Keratinocyte (primary cell): ENCODE measurements at regions not wholly inside any gene's neighbourhood (a gene's known extent, or its start where the extent isn't known, plus 50 kb on each side); places are given as distances from the start of the nearest gene placed in this dataset.

ENCODE experiments used
- DNase-seq: peaks from one replicate; pipeline ENCODE4 v3.0.0-alpha.2; 2011; ENCODE audit warnings: low read depth, missing footprints, low spot score
- FAIRE-seq: peaks from 2 replicates; lab custom pipeline; 2011; peaks lifted over from hg19 to GRCh38; lab: Jason Lieb, UNC
- H2AFZ ChIP-seq: 2 replicates; pipeline ENCODE4 v1.6.0; 2012; ENCODE audit warnings: low read length, control low read depth, inconsistent platforms; ENCODE audit not compliant: control insufficient read depth
- H3K27ac ChIP-seq: 2 replicates; pipeline ENCODE4 v1.5.1; 2011; ENCODE audit warnings: low read length; ENCODE audit not compliant: control insufficient read depth, insufficient read depth
- H3K27me3 ChIP-seq: 3 replicates; pipeline ENCODE4 v1.6.0; 2011; ENCODE audit warnings: low read length; ENCODE audit not compliant: control insufficient read depth, insufficient read depth; ENCODE audit errors: extremely low read depth
- H3K36me3 ChIP-seq, 2 experiments: 2 replicates in 1 of 2; 3 replicates in 1 of 2; pipeline ENCODE4 v1.5.1; 2011; ENCODE audit warnings: low read length in 2 of 2, mild to moderate bottlenecking in 1 of 2; ENCODE audit not compliant: control insufficient read depth in 2 of 2, insufficient read depth in 2 of 2; ENCODE audit errors: extremely low read depth in 1 of 2
- H3K4me1 ChIP-seq: 3 replicates; pipeline ENCODE4 v1.5.1; 2011; ENCODE audit warnings: low read length; ENCODE audit not compliant: control insufficient read depth, insufficient read depth; ENCODE audit errors: extremely low read depth
- H3K4me2 ChIP-seq: 3 replicates; pipeline ENCODE4 v1.6.0; 2011; ENCODE audit warnings: low read depth, low read length; ENCODE audit not compliant: control insufficient read depth, insufficient read depth; ENCODE audit errors: extremely low read depth
- H3K4me3 ChIP-seq, 3 experiments: fragments of 200-600 bp in 1 of 3; sonication (generic) in 1 of 3; 2 replicates in 2 of 3; 3 replicates in 1 of 3; pipeline ENCODE4 v1.5.1; 2011 to 2016; ENCODE audit warnings: low read length in 3 of 3, mild to moderate bottlenecking in 3 of 3, control low read depth in 2 of 3, inconsistent platforms in 1 of 3, low read depth in 1 of 3, mixed read lengths in 1 of 3, mixed run types in 1 of 3, moderate library complexity in 1 of 3; ENCODE audit not compliant: control insufficient read depth in 2 of 3, insufficient read depth in 2 of 3; ENCODE audit errors: extremely low read depth in 1 of 3
- H3K79me2 ChIP-seq: 2 replicates; pipeline ENCODE4 v1.6.0; 2012; ENCODE audit warnings: low read length; ENCODE audit not compliant: control insufficient read depth, insufficient read depth
- H3K9ac ChIP-seq: 3 replicates; pipeline ENCODE4 v1.6.0; 2011; ENCODE audit warnings: low read length; ENCODE audit not compliant: control insufficient read depth, insufficient read depth; ENCODE audit errors: extremely low read depth
- H3K9me1 ChIP-seq: 3 replicates; pipeline ENCODE4 v1.6.0; 2011; ENCODE audit warnings: low read length; ENCODE audit not compliant: control insufficient read depth, insufficient read depth; ENCODE audit errors: extremely low read depth
- H3K9me3 ChIP-seq: 2 replicates; pipeline ENCODE4 v1.5.1; 2012; ENCODE audit warnings: low read depth, low read length; ENCODE audit not compliant: control insufficient read depth
- H4K20me1 ChIP-seq: 3 replicates; pipeline ENCODE4 v1.6.0; 2011; ENCODE audit warnings: low read length; ENCODE audit not compliant: control insufficient read depth, insufficient read depth; ENCODE audit errors: extremely low read depth
- EZH2 ChIP-seq: IDR thresholded peaks from one replicate; pipeline ENCODE4 v1.6.1; 2012; ENCODE audit warnings: inconsistent platforms, mild to moderate bottlenecking, low read length, moderate library complexity
- dilution Hi-C: fragments of 300-500 bp; cut with MboI; formaldehyde crosslinking; loops from one replicate; pipeline ENCODE4 v1.7.0; 2020; ENCODE audit warnings: low sequenced_read_pairs; ENCODE audit not compliant: extremely low pct_ligation_motif_present
- TF ChIP-seq, protein P1 (sequence below), 3 experiments: IDR thresholded peaks in 1 of 3; conservative IDR thresholded peaks in 1 of 3; optimal IDR thresholded peaks in 1 of 3; 2 replicates in 2 of 3; 3 replicates in 1 of 3; pipeline versions ENCODE3 to v1.5.1; 2011; ENCODE audit warnings: low read length in 3 of 3, mild to moderate bottlenecking in 3 of 3, moderate library complexity in 2 of 3, control low read depth in 1 of 3, inconsistent platforms in 1 of 3; ENCODE audit not compliant: insufficient read depth in 2 of 3; ENCODE audit errors: extremely low read depth in 1 of 3

DNA sequence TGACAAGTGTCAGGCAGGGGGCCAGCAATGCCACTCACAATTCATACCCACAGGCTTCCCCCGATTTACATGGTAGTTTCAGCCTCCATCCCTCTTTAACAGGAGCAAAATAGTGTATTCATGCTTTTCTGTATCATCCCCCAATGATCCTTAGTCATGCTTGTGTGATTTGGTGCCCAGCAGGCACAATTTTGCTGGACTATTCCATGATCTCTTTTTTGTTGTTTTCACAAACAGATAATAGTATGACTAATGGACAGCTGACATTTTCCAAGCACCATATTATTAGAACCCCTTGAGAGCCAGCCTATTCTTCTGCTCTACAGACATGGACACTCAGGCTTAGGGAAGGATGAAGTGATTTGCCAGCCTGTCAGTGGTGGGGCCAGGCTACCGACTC is 128.2 kb upstream of the RIPOR2 start:
- Histone ChIP-seq H3K27me3 (no peaks in the 10 kb centered on the region), H3K9me1 (no peaks in the 10 kb centered on the region), H2AFZ (no peak overlapping the region), H3K9me3 (no peaks in the 10 kb centered on the region), H3K79me2 (no peaks in the 10 kb centered on the region), H3K4me1 (no peaks in the 10 kb centered on the region), H3K36me3 (no peaks in the 10 kb centered on the region), H3K9ac (no peak overlapping the region), H3K4me2 (no peak overlapping the region), H4K20me1 (no peaks in the 10 kb centered on the region), H3K4me3 (no peak overlapping the region), H3K27ac (no peak overlapping the region)
- TF ChIP-seq, protein P1, sequence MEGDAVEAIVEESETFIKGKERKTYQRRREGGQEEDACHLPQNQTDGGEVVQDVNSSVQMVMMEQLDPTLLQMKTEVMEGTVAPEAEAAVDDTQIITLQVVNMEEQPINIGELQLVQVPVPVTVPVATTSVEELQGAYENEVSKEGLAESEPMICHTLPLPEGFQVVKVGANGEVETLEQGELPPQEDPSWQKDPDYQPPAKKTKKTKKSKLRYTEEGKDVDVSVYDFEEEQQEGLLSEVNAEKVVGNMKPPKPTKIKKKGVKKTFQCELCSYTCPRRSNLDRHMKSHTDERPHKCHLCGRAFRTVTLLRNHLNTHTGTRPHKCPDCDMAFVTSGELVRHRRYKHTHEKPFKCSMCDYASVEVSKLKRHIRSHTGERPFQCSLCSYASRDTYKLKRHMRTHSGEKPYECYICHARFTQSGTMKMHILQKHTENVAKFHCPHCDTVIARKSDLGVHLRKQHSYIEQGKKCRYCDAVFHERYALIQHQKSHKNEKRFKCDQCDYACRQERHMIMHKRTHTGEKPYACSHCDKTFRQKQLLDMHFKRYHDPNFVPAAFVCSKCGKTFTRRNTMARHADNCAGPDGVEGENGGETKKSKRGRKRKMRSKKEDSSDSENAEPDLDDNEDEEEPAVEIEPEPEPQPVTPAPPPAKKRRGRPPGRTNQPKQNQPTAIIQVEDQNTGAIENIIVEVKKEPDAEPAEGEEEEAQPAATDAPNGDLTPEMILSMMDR (optimal IDR thresholded peaks at IDR 0.05 in 1 of 3, IDR thresholded peaks at IDR 0.05 in 1 of 3, conservative IDR thresholded peaks at IDR 0.05 in 1 of 3; ENCODE audit: extremely low read depth in 1 of 3, insufficient read depth in 2 of 3, low read length in 3 of 3): no peak
- no peak for TF ChIP-seq EZH2
- no peak for DNase-seq
- dilution Hi-C loops: no loop called here
- FAIRE-seq: no peak

DNA sequence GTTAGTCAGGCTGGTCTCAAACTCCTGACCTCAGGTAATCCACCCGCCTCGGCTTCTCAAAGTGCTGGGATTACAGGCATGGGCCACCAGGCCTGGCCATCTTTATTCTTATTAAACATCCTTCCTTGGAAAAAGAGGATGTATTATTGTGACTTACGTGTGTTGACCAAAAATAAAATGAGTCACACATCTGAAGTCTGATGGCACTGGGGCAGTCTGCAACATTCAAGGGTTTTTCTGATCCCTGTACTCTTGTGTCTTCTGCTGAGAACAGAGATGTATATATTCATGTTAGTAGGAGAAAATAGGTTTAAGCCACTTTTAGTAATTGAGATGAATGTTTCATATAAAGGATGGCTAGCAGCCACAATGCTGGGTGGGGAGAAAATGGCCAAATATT is 129.9 kb upstream of the RIPOR2 start:
- H3K27ac ChIP-seq: no peak overlapping the region
- no peaks in the 10 kb centered on the region for H3K9me3 ChIP-seq
- H3K4me2 ChIP-seq: no peak overlapping the region
- no peaks in the 10 kb centered on the region for H3K36me3 ChIP-seq
- DNase-seq (no peak), FAIRE-seq (no peak)
- no peaks in the 10 kb centered on the region for H3K27me3 ChIP-seq
- H3K4me3 ChIP-seq: no peak overlapping the region
- dilution Hi-C loops: no loop called here
- no peaks in the 10 kb centered on the region for H3K9me1 ChIP-seq
- TF ChIP-seq, protein P1 (optimal IDR thresholded peaks at IDR 0.05 in 1 of 3, IDR thresholded peaks at IDR 0.05 in 1 of 3, conservative IDR thresholded peaks at IDR 0.05 in 1 of 3; ENCODE audit: extremely low read depth in 1 of 3, insufficient read depth in 2 of 3, low read length in 3 of 3): no peak
- TF ChIP-seq EZH2: no peak
- no peaks in the 10 kb centered on the region for H3K4me1 ChIP-seq
- no peaks in the 10 kb centered on the region for H3K79me2 ChIP-seq
- H4K20me1 ChIP-seq: no peaks in the 10 kb centered on the region
- no peak overlapping the region for H2AFZ ChIP-seq
- no peak overlapping the region for H3K9ac ChIP-seq
